ENCODE measurements at regions not wholly inside any gene's neighbourhood (a gene's known extent, or its start where the extent isn't known, plus 50 kb on each side); places are given as distances from the start of the nearest gene placed in this dataset.

- H3K4me1 ChIP-seq (ENCODE audit: control insufficient read depth in 3 of 3, insufficient read depth in 2 of 3, low read depth in 1 of 3, low read length in 2 of 3): no peaks in the 10 kb centered on the region
- H3K4me3 ChIP-seq (ENCODE audit: low read depth in 1 of 3, low read length in 3 of 3): no peak overlapping the region
- H3K27me3 ChIP-seq (ENCODE audit: control insufficient read depth in 3 of 3, insufficient read depth in 3 of 3, low read length in 3 of 3): no peaks in the 10 kb centered on the region
- FAIRE-seq: no peak
- no peaks in the 10 kb centered on the region for H3K36me3 ChIP-seq (ENCODE audit: control insufficient read depth in 3 of 3, insufficient read depth in 2 of 3, low read depth in 1 of 3, low read length in 3 of 3)
- no peak for DNase-seq
- peaks cover 0 to 2% of the 10 kb centered on the region in 2 donors for H3K9me3 ChIP-seq (ENCODE audit: control insufficient read depth in 2 of 2, insufficient read depth in 1 of 2, low read depth in 1 of 2, low read length in 1 of 2)
- no peak overlapping the region for H3K27ac ChIP-seq (ENCODE audit: low read depth in 1 of 3, low read length in 2 of 3)
- WGBS, 3 donors: 65 to 68% (median 66%) methylated on average over 5 of the region's 5 CpGs
These were observed 170.5 kb upstream of the UBE3A start for GRCh38 chr15:25609371-25609770.

- Histone ChIP-seq H3K36me3 (ENCODE audit: control insufficient read depth in 3 of 3, insufficient read depth in 2 of 3, low read depth in 1 of 3, low read length in 3 of 3) (no peaks in the 10 kb centered on the region), H3K27ac (ENCODE audit: low read depth in 1 of 3, low read length in 2 of 3) (no peak overlapping the region), H3K4me1 (ENCODE audit: control insufficient read depth in 3 of 3, insufficient read depth in 2 of 3, low read depth in 1 of 3, low read length in 2 of 3) (no peaks in the 10 kb centered on the region), H3K27me3 (ENCODE audit: control insufficient read depth in 3 of 3, insufficient read depth in 3 of 3, low read length in 3 of 3) (no peaks in the 10 kb centered on the region), H3K4me3 (ENCODE audit: low read depth in 1 of 3, low read length in 3 of 3) (no peak overlapping the region), H3K9me3 (ENCODE audit: control insufficient read depth in 2 of 2, insufficient read depth in 1 of 2, low read depth in 1 of 2, low read length in 1 of 2) (peaks cover 0 to 2% of the 10 kb centered on the region in 2 donors)
- WGBS, 3 donors: 85 to 89% (median 85%) methylated on average over 5 of the region's 5 CpGs
- DNase-seq (no peak), FAIRE-seq (no peak)
These were observed 170.1 kb upstream of the UBE3A start for GRCh38 chr15:25608926-25609325.

DNA sequence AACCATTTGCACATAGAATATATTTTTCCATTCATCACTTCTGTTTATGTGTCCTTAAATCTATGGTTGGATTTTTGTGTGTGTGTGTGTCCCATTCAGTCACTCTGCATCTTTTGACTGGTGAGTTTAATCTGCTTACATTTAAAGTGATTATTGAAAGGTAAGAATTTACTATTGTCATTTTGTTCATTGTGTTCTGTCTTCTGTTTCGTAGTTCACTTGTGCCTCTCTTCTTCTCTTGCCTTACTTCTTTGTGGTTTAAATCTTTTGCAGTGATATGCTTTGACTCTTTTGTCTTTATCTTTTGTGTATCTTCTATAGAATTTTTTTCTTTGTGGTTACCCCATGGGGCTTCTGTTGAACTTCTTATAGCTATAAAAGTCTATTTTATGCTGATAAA, 166.3 kb upstream of the UBE3A start:
- Histone ChIP-seq H3K27me3 (ENCODE audit: control insufficient read depth in 3 of 3, insufficient read depth in 3 of 3, low read length in 3 of 3) (no peaks in the 10 kb centered on the region), H3K36me3 (ENCODE audit: control insufficient read depth in 3 of 3, insufficient read depth in 2 of 3, low read depth in 1 of 3, low read length in 3 of 3) (no peaks in the 10 kb centered on the region), H3K4me1 (ENCODE audit: control insufficient read depth in 3 of 3, insufficient read depth in 2 of 3, low read depth in 1 of 3, low read length in 2 of 3) (no peaks in the 10 kb centered on the region), H3K27ac (ENCODE audit: low read depth in 1 of 3, low read length in 2 of 3) (no peak overlapping the region), H3K9me3 (ENCODE audit: control insufficient read depth in 2 of 2, insufficient read depth in 1 of 2, low read depth in 1 of 2, low read length in 1 of 2) (no peaks in the 10 kb centered on the region), H3K4me3 (ENCODE audit: low read depth in 1 of 3, low read length in 3 of 3) (no peak overlapping the region)
- FAIRE-seq: no peak
- no peak for DNase-seq
- WGBS, 3 donors: 86 to 90% (median 87%) methylated on average over 1 of the region's 1 CpG

DNA sequence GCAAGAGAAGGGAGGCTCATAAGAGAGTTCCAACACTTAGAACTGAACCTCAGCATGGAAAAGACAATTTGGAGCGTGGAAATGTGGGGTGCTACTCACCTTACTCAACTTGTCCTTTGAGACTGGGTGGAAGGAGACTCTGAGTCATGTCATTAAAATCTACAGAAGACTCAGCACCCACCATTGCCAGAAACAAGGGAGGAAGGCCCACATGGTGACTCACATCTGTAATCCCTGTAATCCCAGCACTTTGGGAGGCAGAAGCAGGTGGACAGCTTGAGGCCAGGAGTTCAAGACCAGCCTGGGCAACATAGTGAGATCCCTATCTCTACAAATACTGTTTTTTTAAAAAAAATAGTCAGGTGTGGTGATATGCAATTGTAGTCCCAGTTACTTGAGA, 161.9 kb upstream of the UBE3A start:
- H3K4me3 ChIP-seq (ENCODE audit: low read depth in 1 of 3, low read length in 3 of 3): no peak overlapping the region
- no peaks in the 10 kb centered on the region for H3K36me3 ChIP-seq (ENCODE audit: control insufficient read depth in 3 of 3, insufficient read depth in 2 of 3, low read depth in 1 of 3, low read length in 3 of 3)
- no peaks in the 10 kb centered on the region for H3K27me3 ChIP-seq (ENCODE audit: control insufficient read depth in 3 of 3, insufficient read depth in 3 of 3, low read length in 3 of 3)
- DNase-seq: no peak
- no peak overlapping the region for H3K27ac ChIP-seq (ENCODE audit: low read depth in 1 of 3, low read length in 2 of 3)
- H3K4me1 ChIP-seq (ENCODE audit: control insufficient read depth in 3 of 3, insufficient read depth in 2 of 3, low read depth in 1 of 3, low read length in 2 of 3): no peaks in the 10 kb centered on the region
- 25 to 66% (median 32%) methylated on average over 1 of the region's 1 CpG for WGBS, 3 donors
- H3K9me3 ChIP-seq (ENCODE audit: control insufficient read depth in 2 of 2, insufficient read depth in 1 of 2, low read depth in 1 of 2, low read length in 1 of 2): no peaks in the 10 kb centered on the region
- no peak for FAIRE-seq

DNA sequence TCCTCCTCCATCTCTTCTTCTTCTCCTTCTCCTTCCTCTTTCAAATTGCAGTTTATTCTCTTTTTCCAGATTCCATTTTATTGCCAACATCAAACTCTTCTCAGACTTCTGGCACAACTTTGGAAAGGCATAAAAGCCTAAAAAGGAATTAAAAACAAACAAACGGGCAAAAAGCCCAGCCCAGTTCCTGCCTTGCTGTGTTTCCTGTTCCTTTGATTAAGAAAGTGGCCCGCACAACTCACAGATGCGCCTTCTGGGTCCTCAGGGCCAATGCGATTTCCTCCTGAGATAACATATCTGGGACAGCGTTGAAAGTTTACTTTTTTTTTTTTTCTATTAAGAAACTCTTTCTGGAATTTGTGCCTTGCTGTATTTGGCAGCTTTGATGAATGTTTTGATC, 158.7 kb upstream of the UBE3A start:
- Histone ChIP-seq H3K4me3 (ENCODE audit: low read depth in 1 of 3, low read length in 3 of 3) (no peak overlapping the region), H3K9me3 (ENCODE audit: control insufficient read depth in 2 of 2, insufficient read depth in 1 of 2, low read depth in 1 of 2, low read length in 1 of 2) (peaks cover 0 to 3% of the 10 kb centered on the region in 2 donors)
- 55 to 70% (median 60%) methylated on average over 5 of the region's 5 CpGs for WGBS, 3 donors

GRCh38 chr15:25596644-25597562, 158.1 kb upstream of the UBE3A start:
- Histone ChIP-seq H3K4me1 (ENCODE audit: control insufficient read depth in 3 of 3, insufficient read depth in 2 of 3, low read depth in 1 of 3, low read length in 2 of 3) (no peaks in the 10 kb centered on the region), H3K27ac (ENCODE audit: low read depth in 1 of 3, low read length in 2 of 3) (no peak overlapping the region), H3K36me3 (ENCODE audit: control insufficient read depth in 3 of 3, insufficient read depth in 2 of 3, low read depth in 1 of 3, low read length in 3 of 3) (no peaks in the 10 kb centered on the region), H3K4me3 (ENCODE audit: low read depth in 1 of 3, low read length in 3 of 3) (no peak overlapping the region), H3K9me3 (ENCODE audit: control insufficient read depth in 2 of 2, insufficient read depth in 1 of 2, low read depth in 1 of 2, low read length in 1 of 2) (peaks cover 0 to 3% of the 10 kb centered on the region in 2 donors), H3K27me3 (ENCODE audit: control insufficient read depth in 3 of 3, insufficient read depth in 3 of 3, low read length in 3 of 3) (no peaks in the 10 kb centered on the region)
- FAIRE-seq (no peak), DNase-seq (no peak)
- 82 to 89% (median 85%) methylated on average over 44 of the region's 44 CpGs for WGBS, 3 donors

More for the DNA sequence above, 158.7 kb upstream of the UBE3A start:
- no peak for FAIRE-seq
- Histone ChIP-seq H3K4me1 (ENCODE audit: control insufficient read depth in 3 of 3, insufficient read depth in 2 of 3, low read depth in 1 of 3, low read length in 2 of 3) (no peaks in the 10 kb centered on the region), H3K27ac (ENCODE audit: low read depth in 1 of 3, low read length in 2 of 3) (no peak overlapping the region), H3K36me3 (ENCODE audit: control insufficient read depth in 3 of 3, insufficient read depth in 2 of 3, low read depth in 1 of 3, low read length in 3 of 3) (no peaks in the 10 kb centered on the region), H3K27me3 (ENCODE audit: control insufficient read depth in 3 of 3, insufficient read depth in 3 of 3, low read length in 3 of 3) (no peaks in the 10 kb centered on the region)
- no peak for DNase-seq

- Histone ChIP-seq H3K27ac (ENCODE audit: low read depth in 1 of 3, low read length in 2 of 3) (no peak overlapping the region), H3K4me3 (ENCODE audit: low read depth in 1 of 3, low read length in 3 of 3) (no peak overlapping the region), H3K36me3 (ENCODE audit: control insufficient read depth in 3 of 3, insufficient read depth in 2 of 3, low read depth in 1 of 3, low read length in 3 of 3) (no peaks in the 10 kb centered on the region), H3K4me1 (ENCODE audit: control insufficient read depth in 3 of 3, insufficient read depth in 2 of 3, low read depth in 1 of 3, low read length in 2 of 3) (no peaks in the 10 kb centered on the region), H3K27me3 (ENCODE audit: control insufficient read depth in 3 of 3, insufficient read depth in 3 of 3, low read length in 3 of 3) (no peaks in the 10 kb centered on the region), H3K9me3 (ENCODE audit: control insufficient read depth in 2 of 2, insufficient read depth in 1 of 2, low read depth in 1 of 2, low read length in 1 of 2) (no peaks in the 10 kb centered on the region)
- DNase-seq (no peak), FAIRE-seq (no peak)
- WGBS, 3 donors: 70 to 80% (median 78%) methylated on average over 7 of the region's 7 CpGs
These were observed 149.0 kb upstream of the UBE3A start for GRCh38 chr15:25587616-25588340.

DNA sequence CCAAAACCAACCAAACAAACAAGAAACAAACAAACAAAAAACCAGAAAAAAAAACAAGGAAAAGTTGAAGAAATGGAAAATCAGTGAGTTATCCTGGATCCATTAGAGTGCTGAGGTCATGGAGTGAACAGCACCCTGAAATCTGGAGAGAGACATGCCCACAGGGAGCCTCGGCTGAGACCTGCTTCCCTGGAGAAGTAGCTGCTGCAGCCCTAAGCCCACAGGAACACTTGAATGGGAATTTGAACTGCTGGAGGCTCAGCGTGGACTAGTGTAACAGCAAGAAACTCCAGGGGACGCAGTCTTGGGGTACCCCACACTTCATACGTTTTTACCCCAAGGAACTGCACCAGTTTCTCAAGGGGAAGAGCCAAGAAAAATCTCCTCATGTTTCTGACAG, 144.1 kb upstream of the UBE3A start:
- H3K27me3 ChIP-seq (ENCODE audit: control insufficient read depth in 3 of 3, insufficient read depth in 3 of 3, low read length in 3 of 3): no peaks in the 10 kb centered on the region
- H3K4me1 ChIP-seq (ENCODE audit: control insufficient read depth in 3 of 3, insufficient read depth in 2 of 3, low read depth in 1 of 3, low read length in 2 of 3): no peaks in the 10 kb centered on the region
- no peaks in the 10 kb centered on the region for H3K9me3 ChIP-seq (ENCODE audit: control insufficient read depth in 2 of 2, insufficient read depth in 1 of 2, low read depth in 1 of 2, low read length in 1 of 2)
- WGBS, 3 donors: 69 to 83% (median 73%) methylated on average over 4 of the region's 4 CpGs
- no peak overlapping the region for H3K4me3 ChIP-seq (ENCODE audit: low read depth in 1 of 3, low read length in 3 of 3)
- FAIRE-seq: no peak
- no peaks in the 10 kb centered on the region for H3K36me3 ChIP-seq (ENCODE audit: control insufficient read depth in 3 of 3, insufficient read depth in 2 of 3, low read depth in 1 of 3, low read length in 3 of 3)
- no peak overlapping the region for H3K27ac ChIP-seq (ENCODE audit: low read depth in 1 of 3, low read length in 2 of 3)
- no peak for DNase-seq

Measured in small intestine (tissue), 7 donors.